Activated CD4-positive, alpha-beta T cell treated with anti-CD3 and anti-CD28 coated beads, Interleukin-2, amount 50 U/mL, for 16 hours (primary cell): ENCODE measurements at regions not wholly inside any gene's neighbourhood (a gene's known extent, or its start where the extent isn't known, plus 50 kb on each side); places are given as distances from the start of the nearest gene placed in this dataset.
"Not testable (repeated sequence)": the region's sequence is repeated elsewhere in the genome, so short reads cannot be mapped to it uniquely, and the experiment has no call there.

Experiments used
- DNase-seq: peaks from one replicate; pipeline ENCODE4 v3.0.0-alpha.2; 2020

- no peak for DNase-seq
Observed at GRCh38 chr5:124796495-124796894, 50.1 kb upstream of the ZNF608 start.

- no peak for DNase-seq
Observed at GRCh38 chr5:124797665-124798087, 51.2 kb upstream of the ZNF608 start.

GRCh38 chr5:124798890-124799289 is 52.5 kb upstream of the ZNF608 start:
- no peak for DNase-seq

- DNase-seq, result no peak
Observed at GRCh38 chr5:124801551-124801950, 55.1 kb upstream of the ZNF608 start.

- no peak for DNase-seq
Observed at GRCh38 chr5:124803617-124804323, 57.3 kb upstream of the ZNF608 start.

- DNase-seq, result no peak
Observed at GRCh38 chr5:124806026-124806372, 59.6 kb upstream of the ZNF608 start.

GRCh38 chr5:124806373-124807077 is 60.1 kb upstream of the ZNF608 start:
- no peak for DNase-seq

- DNase-seq, result no peak
Observed at GRCh38 chr5:124808842-124809268, 62.4 kb upstream of the ZNF608 start.

GRCh38 chr5:124810396-124811006 is 64.1 kb upstream of the ZNF608 start:
- DNase-seq, result no peak

- DNase-seq, result no peak
Observed at GRCh38 chr5:124812771-124813358, 66.4 kb upstream of the ZNF608 start.

GRCh38 chr5:124816381-124816780 is 69.9 kb upstream of the ZNF608 start:
- DNase-seq, result no peak

- DNase-seq, result no peak
Observed at GRCh38 chr5:124819201-124819600, 72.8 kb upstream of the ZNF608 start.

GRCh38 chr5:124822647-124823046 is 76.2 kb upstream of the ZNF608 start:
- DNase-seq, result no peak

- DNase-seq, result no peak
Observed at GRCh38 chr5:124823380-124823779, 76.9 kb upstream of the ZNF608 start.

- no peak for DNase-seq
Observed at GRCh38 chr5:124824637-124825158, 78.3 kb upstream of the ZNF608 start.

GRCh38 chr5:124825250-124825982 is 79.0 kb upstream of the ZNF608 start:
- DNase-seq, result no peak

- no peak for DNase-seq
Observed at GRCh38 chr5:124825983-124826337, 79.5 kb upstream of the ZNF608 start.

GRCh38 chr5:124828731-124829234 is 82.3 kb upstream of the ZNF608 start:
- no peak for DNase-seq

GRCh38 chr5:124831687-124832240 is 85.3 kb upstream of the ZNF608 start:
- DNase-seq, result no peak

GRCh38 chr5:124832510-124832909 is 86.1 kb upstream of the ZNF608 start:
- no peak for DNase-seq

- not testable (repeated sequence) for DNase-seq
Observed at GRCh38 chr5:124836314-124836713, 89.9 kb upstream of the ZNF608 start.

GRCh38 chr5:124839371-124839998 is 93.0 kb upstream of the ZNF608 start:
- DNase-seq, result no peak
